Loucy (cell line): ENCODE measurements at regions not wholly inside any gene's neighbourhood (a gene's known extent, or its start where the extent isn't known, plus 50 kb on each side); places are given as distances from the start of the nearest gene placed in this dataset.

Experiments
- EZH2phosphoT487 ChIP-seq: fragments of 200-600 bp; IDR thresholded peaks from 2 replicates; pipeline ENCODE4 v1.6.1; 2018; ENCODE audit warnings: antibody characterized with exemption, mild to moderate bottlenecking, moderate library complexity, borderline replicate concordance
- TF ChIP-seq, protein P1 (sequence below): fragments of 200-600 bp; sonication (generic); conservative IDR thresholded peaks from 2 replicates; pipeline ENCODE4 v1.5.1; 2014; ENCODE audit warnings: mild to moderate bottlenecking, antibody characterized with exemption, low read length

- TF ChIP-seq, protein P1, sequence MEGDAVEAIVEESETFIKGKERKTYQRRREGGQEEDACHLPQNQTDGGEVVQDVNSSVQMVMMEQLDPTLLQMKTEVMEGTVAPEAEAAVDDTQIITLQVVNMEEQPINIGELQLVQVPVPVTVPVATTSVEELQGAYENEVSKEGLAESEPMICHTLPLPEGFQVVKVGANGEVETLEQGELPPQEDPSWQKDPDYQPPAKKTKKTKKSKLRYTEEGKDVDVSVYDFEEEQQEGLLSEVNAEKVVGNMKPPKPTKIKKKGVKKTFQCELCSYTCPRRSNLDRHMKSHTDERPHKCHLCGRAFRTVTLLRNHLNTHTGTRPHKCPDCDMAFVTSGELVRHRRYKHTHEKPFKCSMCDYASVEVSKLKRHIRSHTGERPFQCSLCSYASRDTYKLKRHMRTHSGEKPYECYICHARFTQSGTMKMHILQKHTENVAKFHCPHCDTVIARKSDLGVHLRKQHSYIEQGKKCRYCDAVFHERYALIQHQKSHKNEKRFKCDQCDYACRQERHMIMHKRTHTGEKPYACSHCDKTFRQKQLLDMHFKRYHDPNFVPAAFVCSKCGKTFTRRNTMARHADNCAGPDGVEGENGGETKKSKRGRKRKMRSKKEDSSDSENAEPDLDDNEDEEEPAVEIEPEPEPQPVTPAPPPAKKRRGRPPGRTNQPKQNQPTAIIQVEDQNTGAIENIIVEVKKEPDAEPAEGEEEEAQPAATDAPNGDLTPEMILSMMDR = no peak
- TF ChIP-seq EZH2phosphoT487 = no peak
Measured at GRCh38 chr4:126897038-126897437, 735.7 kb upstream of the INTU start.
